H1 (cell line): ENCODE measurements at regions not wholly inside any gene's neighbourhood (a gene's known extent, or its start where the extent isn't known, plus 50 kb on each side); places are given as distances from the start of the nearest gene placed in this dataset.

Experiments used
- ATF3 ChIP-seq: IDR thresholded peaks from 2 replicates; pipeline ENCODE4 v1.6.1; 2011; ENCODE audit warnings: low read depth, mild to moderate bottlenecking, low read length; ENCODE audit not compliant: insufficient read depth
- CHD7 ChIP-seq: fragments of 300-600 bp; sonication (generic); IDR thresholded peaks from 2 replicates; pipeline ENCODE4 v1.7.1; 2012; ENCODE audit warnings: low read length, moderate library complexity, mild to moderate bottlenecking, inconsistent platforms; ENCODE audit not compliant: insufficient replicate concordance
- CREB1 ChIP-seq: IDR thresholded peaks from 2 replicates; pipeline ENCODE4 v1.6.1; 2012; ENCODE audit warnings: inconsistent platforms
- CTCF ChIP-seq, 3 experiments: IDR thresholded peaks; 1 replicate in 2 of 3; 2 replicates in 1 of 3; pipeline versions ENCODE4 v1.5.1 to v1.6.1; 2011; ENCODE audit warnings: low read length in 3 of 3, mild to moderate bottlenecking in 3 of 3, inconsistent platforms in 2 of 3, low read depth in 1 of 3, moderate library complexity in 1 of 3; ENCODE audit not compliant: insufficient read depth in 1 of 3; ENCODE audit errors: control extremely low read depth in 1 of 3
- EP300 ChIP-seq, 2 experiments: IDR thresholded peaks; 1 replicate in 1 of 2; 2 replicates in 1 of 2; pipeline ENCODE4 v1.6.1; 2011 to 2012; ENCODE audit warnings: low read depth in 2 of 2, low read length in 2 of 2, mild to moderate bottlenecking in 2 of 2, borderline replicate concordance in 1 of 2, inconsistent platforms in 1 of 2, moderate library complexity in 1 of 2
- KDM1A ChIP-seq: fragments of 200-600, 300-600 bp; sonication (generic); IDR thresholded peaks from 2 replicates; pipeline ENCODE4 v1.7.1; 2016; ENCODE audit warnings: mild to moderate bottlenecking, low read length, borderline replicate concordance
- POLR2A ChIP-seq, 2 experiments: IDR thresholded peaks; 1 replicate in 1 of 2; 2 replicates in 1 of 2; pipeline ENCODE4 v1.6.1; 2011; ENCODE audit warnings: low read depth in 2 of 2, low read length in 2 of 2, mild to moderate bottlenecking in 2 of 2; ENCODE audit errors: control extremely low read depth in 1 of 2
- POLR2AphosphoS5 ChIP-seq: IDR thresholded peaks from 2 replicates; pipeline ENCODE4 v1.6.1; 2011; ENCODE audit warnings: low read depth, low read length
- RFX5 ChIP-seq: IDR thresholded peaks from 2 replicates; pipeline ENCODE4 v1.6.1; 2011; ENCODE audit warnings: low read depth, low read length, improper control_type of control experiment, borderline replicate concordance
- SIN3A ChIP-seq, 2 experiments: IDR thresholded peaks in 1 of 2; conservative IDR thresholded peaks in 1 of 2; 2 replicates each; pipeline ENCODE4 v1.6.1; 2011 to 2012; ENCODE audit warnings: low read length in 2 of 2, improper control_type of control experiment in 1 of 2, low read depth in 1 of 2, mild to moderate bottlenecking in 1 of 2
- SRF ChIP-seq: IDR thresholded peaks from 2 replicates; pipeline ENCODE4 v1.6.1; 2011; ENCODE audit warnings: mild to moderate bottlenecking, low read depth, low read length, moderate library complexity

GRCh38 chr12:82090165-82090564, 268.0 kb downstream of the CCDC59 start:
- TF ChIP-seq POLR2A (IDR thresholded peaks at IDR 0.05; ENCODE audit: control extremely low read depth in 1 of 2, low read depth in 2 of 2, low read length in 2 of 2) = no peak
- no peak for TF ChIP-seq CTCF (IDR thresholded peaks at IDR 0.05; ENCODE audit: control extremely low read depth in 1 of 3, insufficient read depth in 1 of 3, low read depth in 1 of 3, low read length in 3 of 3)
- no peak for TF ChIP-seq KDM1A
- TF ChIP-seq SIN3A (conservative IDR thresholded peaks at IDR 0.05 in 1 of 2, IDR thresholded peaks at IDR 0.05 in 1 of 2; ENCODE audit: low read depth in 1 of 2, low read length in 2 of 2) = no peak
- TF ChIP-seq SRF = no peak
- TF ChIP-seq CREB1 = no peak
- no peak for TF ChIP-seq RFX5
- no peak for TF ChIP-seq POLR2AphosphoS5
- no peak for TF ChIP-seq EP300 (IDR thresholded peaks at IDR 0.05; ENCODE audit: borderline replicate concordance in 1 of 2, low read depth in 2 of 2, low read length in 2 of 2)
- TF ChIP-seq CHD7 = no peak
- no peak for TF ChIP-seq ATF3
